Activated CD8-positive, alpha-beta memory T cell treated with anti-CD3 and anti-CD28 coated beads, Interleukin-2, amount 10 ng/mL, durations not matched to agents 7 days and 5 days (primary cell): ENCODE measurements at regions not wholly inside any gene's neighbourhood (a gene's known extent, or its start where the extent isn't known, plus 50 kb on each side); places are given as distances from the start of the nearest gene placed in this dataset.
"Not testable (repeated sequence)": the region's sequence is repeated elsewhere in the genome, so short reads cannot be mapped to it uniquely, and the experiment has no call there.

Experiments
- ATAC-seq: fragments of 150-1000 bp; cut with Tn5 transposase; one replicate; pipeline ENCODE4 v1.10.0; 2021; ENCODE audit warnings: moderate library complexity
- CTCF ChIA-PET: fragments of 350-600 bp; sonication (Branson Sonifier 250); formaldehyde crosslinking; loops from one replicate; lab custom pipeline; 2021; ENCODE audit warnings: antibody characterized with exemption; lab: Charles Lee
- DNase-seq: peaks from one replicate; pipeline ENCODE4 v3.0.0-alpha.2; 2020
- H3K27ac Mint-ChIP-seq: one replicate; pipeline ENCODE4 v1.8.0; 2021; ENCODE audit warnings: mild to moderate bottlenecking, mixed read lengths
- H3K27me3 Mint-ChIP-seq: one replicate; pipeline ENCODE4 v1.8.0; 2021; ENCODE audit warnings: mixed read lengths
- H3K36me3 Mint-ChIP-seq: one replicate; pipeline ENCODE4 v1.8.0; 2021; ENCODE audit warnings: mild to moderate bottlenecking, mixed read lengths
- H3K4me1 Mint-ChIP-seq: one replicate; pipeline ENCODE4 v1.8.0; 2021; ENCODE audit warnings: mixed read lengths
- H3K4me3 Mint-ChIP-seq: one replicate; pipeline ENCODE4 v1.8.0; 2021; ENCODE audit warnings: mild to moderate bottlenecking, moderate library complexity, mixed read lengths
- H3K9me3 Mint-ChIP-seq: one replicate; pipeline ENCODE4 v1.8.0; 2022; ENCODE audit warnings: low read depth, mixed read lengths

- Mint-ChIP-seq H3K27ac (no peak overlapping the region), H3K36me3 (no peaks in the 10 kb centered on the region), H3K4me3 (no peak overlapping the region), H3K4me1 (no peaks in the 10 kb centered on the region), H3K9me3 (no peaks in the 10 kb centered on the region), H3K27me3 (no peaks in the 10 kb centered on the region)
- ATAC-seq: no peak
- DNase-seq: no peak
- CTCF ChIA-PET: no interaction called here
Measured at GRCh38 chr22:49460592-49461281, 366.9 kb downstream of the BRD1 start.

GRCh38 chr22:49460091-49460490, 367.6 kb downstream of the BRD1 start:
- no peaks in the 10 kb centered on the region for H3K27me3 Mint-ChIP-seq
- ATAC-seq: no peak
- no peaks in the 10 kb centered on the region for H3K9me3 Mint-ChIP-seq

GRCh38 chr22:49458708-49459099, 369.0 kb downstream of the BRD1 start:
- Mint-ChIP-seq H3K36me3 (no peaks in the 10 kb centered on the region), H3K4me1 (no peaks in the 10 kb centered on the region), H3K4me3 (no peak overlapping the region), H3K27me3 (no peaks in the 10 kb centered on the region), H3K9me3 (no peaks in the 10 kb centered on the region), H3K27ac (no peak overlapping the region)
- DNase-seq (no peak), ATAC-seq (no peak)
- CTCF ChIA-PET: no interaction called here

More at GRCh38 chr22:49460091-49460490, 367.6 kb downstream of the BRD1 start:
- no peak overlapping the region for H3K27ac Mint-ChIP-seq
- no peak overlapping the region for H3K4me3 Mint-ChIP-seq
- no peaks in the 10 kb centered on the region for H3K4me1 Mint-ChIP-seq
- CTCF ChIA-PET: no interaction called here
- no peaks in the 10 kb centered on the region for H3K36me3 Mint-ChIP-seq
- no peak for DNase-seq

GRCh38 chr22:49457946-49458707, 369.5 kb downstream of the BRD1 start:
- CTCF ChIA-PET: no interaction called here
- ATAC-seq (no peak), DNase-seq (no peak)
- Mint-ChIP-seq H3K4me1 (no peaks in the 10 kb centered on the region), H3K36me3 (no peaks in the 10 kb centered on the region), H3K27ac (no peak overlapping the region), H3K27me3 (no peaks in the 10 kb centered on the region), H3K4me3 (no peak overlapping the region), H3K9me3 (no peaks in the 10 kb centered on the region)

GRCh38 chr22:49457146-49457545, 370.5 kb downstream of the BRD1 start:
- CTCF ChIA-PET: no interaction called here
- Mint-ChIP-seq H3K4me3 (no peak overlapping the region), H3K27ac (no peak overlapping the region), H3K9me3 (no peaks in the 10 kb centered on the region), H3K4me1 (no peaks in the 10 kb centered on the region), H3K27me3 (no peaks in the 10 kb centered on the region), H3K36me3 (no peaks in the 10 kb centered on the region)
- DNase-seq (no peak), ATAC-seq (no peak)

- H3K36me3 Mint-ChIP-seq: no peaks in the 10 kb centered on the region
- H3K27me3 Mint-ChIP-seq: peaks cover 5% of the 10 kb centered on the region
- no peak for DNase-seq
- H3K4me3 Mint-ChIP-seq: no peak overlapping the region
- no peaks in the 10 kb centered on the region for H3K4me1 Mint-ChIP-seq
- no peaks in the 10 kb centered on the region for H3K9me3 Mint-ChIP-seq
- no peak overlapping the region for H3K27ac Mint-ChIP-seq
- CTCF ChIA-PET: no interaction called here
- no peak for ATAC-seq
Measured at GRCh38 chr22:49455595-49455994, 372.1 kb downstream of the BRD1 start.

- H3K27ac Mint-ChIP-seq: no peak overlapping the region
- no peaks in the 10 kb centered on the region for H3K4me1 Mint-ChIP-seq
- H3K4me3 Mint-ChIP-seq: no peak overlapping the region
- no peaks in the 10 kb centered on the region for H3K9me3 Mint-ChIP-seq
- no peak for ATAC-seq
- CTCF ChIA-PET: no interaction called here
- no peak for DNase-seq
- H3K27me3 Mint-ChIP-seq: peaks cover 11% of the 10 kb centered on the region
- no peaks in the 10 kb centered on the region for H3K36me3 Mint-ChIP-seq
Measured at GRCh38 chr22:49454726-49455125, 372.9 kb downstream of the BRD1 start.

GRCh38 chr22:49453771-49454170, 373.9 kb downstream of the BRD1 start:
- no peak for DNase-seq
- no peaks in the 10 kb centered on the region for H3K9me3 Mint-ChIP-seq
- H3K36me3 Mint-ChIP-seq: no peaks in the 10 kb centered on the region
- CTCF ChIA-PET: no interaction called here
- H3K27ac Mint-ChIP-seq: no peak overlapping the region
- H3K4me3 Mint-ChIP-seq: no peak overlapping the region
- H3K4me1 Mint-ChIP-seq: no peaks in the 10 kb centered on the region
- ATAC-seq: no peak
- H3K27me3 Mint-ChIP-seq: peaks cover 16% of the 10 kb centered on the region

- H3K4me1 Mint-ChIP-seq, H3K36me3 Mint-ChIP-seq, DNase-seq, H3K9me3 Mint-ChIP-seq, H3K27ac Mint-ChIP-seq, ATAC-seq, H3K4me3 Mint-ChIP-seq, CTCF ChIA-PET: not testable (repeated sequence)
- H3K27me3 Mint-ChIP-seq: peaks cover 16% of the 10 kb centered on the region
Measured at GRCh38 chr22:49453019-49453418, 374.7 kb downstream of the BRD1 start.

- Mint-ChIP-seq H3K4me1 (no peaks in the 10 kb centered on the region), H3K27me3 (peaks cover 16% of the 10 kb centered on the region), H3K36me3 (no peaks in the 10 kb centered on the region), H3K27ac (no peak overlapping the region), H3K4me3 (no peak overlapping the region), H3K9me3 (no peaks in the 10 kb centered on the region)
- ATAC-seq (no peak), DNase-seq (no peak)
- CTCF ChIA-PET: no interaction called here
Measured at GRCh38 chr22:49452362-49452946, 375.2 kb downstream of the BRD1 start.

GRCh38 chr22:49451070-49451840, 376.4 kb downstream of the BRD1 start:
- H3K27ac Mint-ChIP-seq: no peak overlapping the region
- H3K36me3 Mint-ChIP-seq: no peaks in the 10 kb centered on the region
- H3K4me1 Mint-ChIP-seq: no peaks in the 10 kb centered on the region
- DNase-seq (no peak), ATAC-seq (no peak)
- no peak overlapping the region for H3K4me3 Mint-ChIP-seq
- CTCF ChIA-PET: no interaction called here
- H3K9me3 Mint-ChIP-seq: no peaks in the 10 kb centered on the region
- H3K27me3 Mint-ChIP-seq: peaks cover 16% of the 10 kb centered on the region

GRCh38 chr22:49450498-49450897, 377.2 kb downstream of the BRD1 start:
- CTCF ChIA-PET: no interaction called here
- DNase-seq (no peak), ATAC-seq (no peak)
- H3K9me3 Mint-ChIP-seq: no peaks in the 10 kb centered on the region
- no peaks in the 10 kb centered on the region for H3K4me1 Mint-ChIP-seq
- H3K27me3 Mint-ChIP-seq: peaks cover 16% of the 10 kb centered on the region
- no peak overlapping the region for H3K27ac Mint-ChIP-seq
- no peak overlapping the region for H3K4me3 Mint-ChIP-seq
- no peaks in the 10 kb centered on the region for H3K36me3 Mint-ChIP-seq

GRCh38 chr22:49449811-49450446, 377.7 kb downstream of the BRD1 start:
- Mint-ChIP-seq H3K4me3 (no peak overlapping the region), H3K9me3 (no peaks in the 10 kb centered on the region), H3K27me3 (peaks cover 16% of the 10 kb centered on the region), H3K4me1 (no peaks in the 10 kb centered on the region), H3K36me3 (no peaks in the 10 kb centered on the region), H3K27ac (no peak overlapping the region)
- CTCF ChIA-PET: no interaction called here
- DNase-seq (no peak), ATAC-seq (no peak)
